NB4 (cell line): ENCODE measurements at regions not wholly inside any gene's neighbourhood (a gene's known extent, or its start where the extent isn't known, plus 50 kb on each side); places are given as distances from the start of the nearest gene placed in this dataset.

ENCODE experiments used
- MYC ChIP-seq: IDR thresholded peaks from 2 replicates; pipeline ENCODE4 v1.6.1; 2011; ENCODE audit warnings: low read depth, low read length
- POLR2A ChIP-seq: IDR thresholded peaks from 2 replicates; pipeline ENCODE4 v1.6.1; 2011; ENCODE audit warnings: mild to moderate bottlenecking; ENCODE audit not compliant: insufficient read length; ENCODE audit errors: extremely low read depth
- TF ChIP-seq, protein P1 (sequence below): IDR thresholded peaks from one replicate; pipeline ENCODE4 v1.5.1; 2012; ENCODE audit warnings: low read depth, low read length
- TF ChIP-seq, protein P2 (sequence below): IDR thresholded peaks from 2 replicates; pipeline ENCODE4 v1.6.1; 2011; ENCODE audit warnings: low read depth, low read length

DNA sequence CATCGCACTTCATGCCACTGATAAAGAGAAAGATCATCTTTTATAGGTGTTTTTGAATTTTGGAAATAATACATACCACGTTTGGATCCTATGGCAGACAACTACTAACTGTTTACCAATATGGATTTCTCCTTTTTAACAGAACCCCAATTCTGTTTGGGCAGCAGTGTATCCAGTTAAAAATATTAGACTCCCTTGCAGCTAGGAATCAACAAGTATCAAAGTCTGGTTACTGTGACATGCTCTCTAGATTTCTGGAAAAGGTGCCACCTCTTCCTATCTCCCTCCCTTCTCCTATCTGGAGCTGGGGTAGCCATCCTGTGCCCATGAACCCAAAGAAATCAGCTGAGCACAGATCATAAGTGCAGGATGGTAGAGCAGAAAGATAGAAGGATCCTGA lies 54.1 kb upstream of the DTNBP1 start:
- TF ChIP-seq POLR2A (no peak), MYC (no peak)
- TF ChIP-seq, protein P1, sequence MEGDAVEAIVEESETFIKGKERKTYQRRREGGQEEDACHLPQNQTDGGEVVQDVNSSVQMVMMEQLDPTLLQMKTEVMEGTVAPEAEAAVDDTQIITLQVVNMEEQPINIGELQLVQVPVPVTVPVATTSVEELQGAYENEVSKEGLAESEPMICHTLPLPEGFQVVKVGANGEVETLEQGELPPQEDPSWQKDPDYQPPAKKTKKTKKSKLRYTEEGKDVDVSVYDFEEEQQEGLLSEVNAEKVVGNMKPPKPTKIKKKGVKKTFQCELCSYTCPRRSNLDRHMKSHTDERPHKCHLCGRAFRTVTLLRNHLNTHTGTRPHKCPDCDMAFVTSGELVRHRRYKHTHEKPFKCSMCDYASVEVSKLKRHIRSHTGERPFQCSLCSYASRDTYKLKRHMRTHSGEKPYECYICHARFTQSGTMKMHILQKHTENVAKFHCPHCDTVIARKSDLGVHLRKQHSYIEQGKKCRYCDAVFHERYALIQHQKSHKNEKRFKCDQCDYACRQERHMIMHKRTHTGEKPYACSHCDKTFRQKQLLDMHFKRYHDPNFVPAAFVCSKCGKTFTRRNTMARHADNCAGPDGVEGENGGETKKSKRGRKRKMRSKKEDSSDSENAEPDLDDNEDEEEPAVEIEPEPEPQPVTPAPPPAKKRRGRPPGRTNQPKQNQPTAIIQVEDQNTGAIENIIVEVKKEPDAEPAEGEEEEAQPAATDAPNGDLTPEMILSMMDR, result no peak
- TF ChIP-seq, protein P2, sequence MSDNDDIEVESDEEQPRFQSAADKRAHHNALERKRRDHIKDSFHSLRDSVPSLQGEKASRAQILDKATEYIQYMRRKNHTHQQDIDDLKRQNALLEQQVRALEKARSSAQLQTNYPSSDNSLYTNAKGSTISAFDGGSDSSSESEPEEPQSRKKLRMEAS, result no peak
